Stimulated activated CD8-positive, alpha-beta memory T cell treated with anti-CD3 and anti-CD28 coated beads, Interleukin-7, amount 100 ng/mL, for 1 hour (primary cell): ENCODE measurements at regions not wholly inside any gene's neighbourhood (a gene's known extent, or its start where the extent isn't known, plus 50 kb on each side); places are given as distances from the start of the nearest gene placed in this dataset.
"Not testable (repeated sequence)": the region's sequence is repeated elsewhere in the genome, so short reads cannot be mapped to it uniquely, and the experiment has no call there.

Experiments
- DNase-seq, 2 donors: peaks; one replicate each; pipeline ENCODE4 v3.0.0-alpha.2; 2020; ENCODE audit warnings: low read depth in 2 of 2

DNA sequence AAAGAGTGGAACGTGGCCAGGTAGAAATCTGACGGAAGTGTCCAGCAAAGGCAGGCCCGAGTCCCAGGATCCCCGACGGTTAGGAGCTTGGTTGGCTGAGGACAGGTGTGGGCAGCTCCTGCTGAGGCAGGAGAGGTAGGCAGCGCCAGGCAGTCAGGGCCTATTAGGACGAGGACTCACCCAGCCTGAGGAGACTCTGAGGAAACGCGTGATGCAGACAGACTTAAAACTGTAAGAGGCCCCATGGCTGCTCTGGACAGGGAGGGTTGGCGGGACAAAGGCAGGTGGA, 255.7 kb upstream of the SFSWAP start:
- no peak for DNase-seq

DNA sequence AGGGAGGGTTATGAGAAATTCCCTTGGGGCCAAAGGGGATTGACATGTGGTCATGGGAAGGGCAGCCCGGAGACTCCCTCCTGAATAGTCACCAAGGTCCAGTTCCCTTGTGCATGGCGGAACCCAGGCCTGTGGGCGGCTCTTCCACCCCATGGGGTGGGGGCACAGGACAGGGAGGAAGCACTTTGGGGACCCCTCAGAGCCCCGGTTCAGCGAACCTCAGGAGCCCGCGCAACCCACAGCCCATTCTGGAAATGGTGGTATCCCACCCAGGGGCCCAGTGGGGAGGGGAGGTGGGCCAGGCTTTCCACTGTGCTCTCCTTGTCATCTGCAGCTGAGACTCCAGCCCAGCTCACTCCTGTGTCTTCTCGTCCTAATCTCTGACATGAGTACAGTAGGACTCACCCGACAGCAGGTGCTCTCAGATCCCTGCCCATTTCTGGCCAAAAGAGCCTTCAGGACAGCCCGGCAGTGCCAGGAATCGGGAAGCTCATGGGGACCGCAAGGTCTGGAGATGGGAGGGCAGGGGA, 255.2 kb upstream of the SFSWAP start:
- DNase-seq: no peak

DNA sequence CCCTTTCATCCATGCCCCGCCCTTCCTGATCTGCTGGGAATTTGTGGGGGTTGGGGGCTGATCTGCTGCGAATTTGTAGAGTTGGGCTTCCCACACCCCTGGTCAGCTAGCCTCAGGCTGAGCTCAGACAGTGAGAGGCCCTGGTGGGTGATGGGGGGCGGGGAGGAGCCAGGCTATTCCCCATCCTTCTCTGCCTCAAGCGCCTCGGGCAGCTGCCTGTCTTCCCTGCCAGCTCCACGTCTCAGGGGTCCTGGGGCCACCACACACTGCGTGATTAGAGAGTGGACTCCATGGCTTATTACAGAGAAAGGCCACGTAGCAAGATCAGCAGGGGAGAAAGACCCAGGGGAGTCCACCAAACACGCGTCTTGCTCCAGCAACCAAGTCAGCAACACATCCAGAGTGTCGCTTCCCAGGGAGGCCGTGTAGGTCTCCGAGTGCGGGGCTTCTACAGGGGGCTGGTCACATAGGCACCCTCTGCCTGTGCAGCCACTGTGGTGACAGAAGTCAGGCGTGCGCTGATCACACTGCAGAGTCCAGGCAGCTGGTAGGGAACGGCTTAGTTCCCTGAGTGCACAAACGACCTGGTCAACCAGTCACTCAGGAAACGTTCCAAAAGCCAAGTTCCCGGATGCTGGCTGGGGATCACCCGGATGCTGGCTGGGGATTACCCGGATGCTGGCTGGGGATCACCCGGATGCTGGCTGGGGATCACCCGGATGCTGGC, 254.4 kb upstream of the SFSWAP start:
- DNase-seq: no peak

DNA sequence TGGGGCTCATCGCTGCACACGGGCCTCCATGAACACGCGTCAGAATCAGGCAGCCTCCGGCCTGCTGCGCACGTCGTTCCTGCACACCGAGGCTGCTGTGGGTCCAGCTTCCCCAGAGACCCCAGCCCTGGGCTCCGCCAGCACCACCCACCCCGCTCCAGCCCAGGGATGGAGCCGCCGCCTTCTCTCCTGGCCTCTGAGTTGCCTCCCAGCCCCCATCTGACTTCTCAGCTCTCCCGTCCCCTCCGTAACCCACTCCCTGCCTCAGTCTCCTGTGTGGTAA, 253.9 kb upstream of the SFSWAP start:
- DNase-seq: no peak

DNA sequence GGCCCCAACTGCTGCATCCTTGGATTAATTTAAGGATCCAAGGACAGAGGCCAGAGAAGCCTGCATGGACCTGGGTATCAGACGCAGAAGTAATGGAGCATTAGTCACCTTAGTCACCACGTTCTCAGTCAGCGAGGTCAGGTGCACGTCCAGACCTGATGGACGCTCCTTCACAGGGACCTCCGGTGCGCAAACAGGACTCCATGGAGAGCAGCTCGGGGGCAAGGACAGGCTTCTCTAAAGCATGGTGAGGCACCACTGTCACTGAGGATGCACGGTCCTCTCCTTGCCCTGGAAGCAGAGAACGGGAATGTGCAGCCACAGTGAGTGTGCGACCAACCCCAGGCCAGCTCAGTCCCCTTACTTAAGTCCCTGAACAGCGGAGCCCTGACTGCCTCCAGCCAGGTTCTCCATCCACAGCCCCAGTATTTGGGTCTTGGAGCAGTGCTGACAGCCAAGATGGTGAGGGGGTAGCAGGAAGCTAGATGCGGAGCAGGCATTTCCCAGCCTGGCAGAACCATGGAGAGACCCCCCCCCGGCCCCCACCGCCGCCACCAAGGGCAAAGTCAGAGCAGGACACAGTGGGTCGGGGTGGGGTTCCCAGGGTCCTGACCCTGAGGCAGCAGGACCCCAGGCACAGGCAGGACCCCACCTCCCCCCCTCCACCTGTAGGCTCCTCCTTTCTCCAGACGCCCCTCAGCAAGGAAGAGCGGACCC, 253.4 kb upstream of the SFSWAP start:
- no peak for DNase-seq

DNA sequence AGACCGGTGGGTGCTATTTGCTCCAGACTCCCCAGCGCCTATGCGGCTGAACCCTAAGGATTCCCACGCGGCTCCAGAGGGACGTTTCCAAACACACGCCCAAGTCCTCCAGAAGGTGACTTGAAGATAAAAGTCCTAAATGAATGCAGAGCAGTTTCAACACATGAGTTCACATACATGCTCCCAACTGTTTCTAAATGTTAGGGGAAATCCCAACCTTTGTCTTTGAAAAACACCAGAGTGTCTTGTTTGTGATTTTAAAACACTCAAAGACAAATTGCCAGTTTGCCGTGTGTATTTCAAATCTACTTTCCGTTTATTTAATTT, 252.9 kb upstream of the SFSWAP start:
- DNase-seq: no peak

DNA sequence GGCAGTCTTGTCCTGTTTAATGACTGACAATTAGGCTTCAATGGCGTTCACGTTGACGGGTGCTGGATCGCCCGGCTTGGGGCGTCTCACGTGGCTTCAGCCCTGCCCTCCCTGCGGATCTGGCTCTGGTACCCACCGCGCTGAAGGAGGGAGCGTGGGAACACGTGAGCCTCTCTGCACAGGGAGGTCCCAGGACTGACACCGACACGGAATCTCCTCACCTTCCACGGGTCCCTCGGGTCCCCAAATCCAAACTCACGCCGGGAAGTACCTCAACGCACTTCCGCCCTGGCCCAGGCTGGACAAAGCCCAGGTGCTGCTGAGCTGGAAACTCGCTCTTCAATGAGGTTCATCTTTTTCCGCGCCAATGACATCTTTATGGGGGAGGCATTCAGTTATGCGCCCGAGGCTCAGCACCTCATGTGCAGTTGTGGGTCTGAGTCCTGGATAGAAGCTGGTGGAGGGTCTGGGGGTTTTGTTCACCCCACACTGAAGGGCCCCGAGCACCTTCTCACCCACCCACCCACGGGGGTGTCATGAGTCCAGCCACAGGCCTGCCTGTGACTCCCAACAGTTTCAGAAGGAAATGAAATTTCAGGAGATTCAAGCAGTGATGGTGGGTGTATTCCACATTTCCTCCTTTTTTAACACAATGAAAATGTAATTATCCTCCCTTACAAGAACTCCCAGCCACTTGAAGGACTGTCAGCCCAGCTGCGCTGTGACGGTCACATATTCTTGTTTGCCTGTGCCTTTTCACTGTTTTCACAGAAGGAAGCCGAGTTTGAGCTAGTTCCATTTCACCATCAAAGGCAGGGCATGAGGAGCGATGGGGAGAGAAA, 251.7 kb upstream of the SFSWAP start:
- DNase-seq: no peak

DNA sequence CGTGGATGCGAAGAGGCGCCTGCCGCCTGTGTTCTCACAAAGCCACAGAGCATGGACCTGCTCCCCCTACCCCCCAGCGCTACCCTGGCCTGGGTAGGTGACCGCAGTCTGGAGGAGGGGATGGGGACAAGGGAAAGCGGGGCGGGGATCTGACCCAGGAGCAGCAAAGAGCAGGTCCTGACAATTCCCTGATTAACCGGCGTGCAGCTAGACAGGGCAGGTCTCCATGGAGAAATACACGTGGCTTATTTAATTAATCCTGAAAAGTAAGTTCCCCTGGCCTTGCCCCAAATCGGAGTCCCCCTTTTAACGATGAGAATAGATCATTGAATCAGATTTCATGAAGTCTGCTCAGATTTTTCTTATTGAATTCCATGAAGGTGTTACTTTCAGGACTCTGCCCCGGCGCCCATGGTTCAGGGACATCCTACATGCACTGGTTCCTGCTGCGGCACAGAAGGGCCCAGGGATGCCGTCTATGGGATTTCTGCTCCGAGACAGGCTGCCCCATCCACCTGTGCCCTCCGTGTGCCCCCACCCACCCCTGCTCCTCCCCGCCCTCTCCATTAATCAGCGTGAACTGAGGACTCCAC, 251.0 kb upstream of the SFSWAP start:
- no peak for DNase-seq

DNA sequence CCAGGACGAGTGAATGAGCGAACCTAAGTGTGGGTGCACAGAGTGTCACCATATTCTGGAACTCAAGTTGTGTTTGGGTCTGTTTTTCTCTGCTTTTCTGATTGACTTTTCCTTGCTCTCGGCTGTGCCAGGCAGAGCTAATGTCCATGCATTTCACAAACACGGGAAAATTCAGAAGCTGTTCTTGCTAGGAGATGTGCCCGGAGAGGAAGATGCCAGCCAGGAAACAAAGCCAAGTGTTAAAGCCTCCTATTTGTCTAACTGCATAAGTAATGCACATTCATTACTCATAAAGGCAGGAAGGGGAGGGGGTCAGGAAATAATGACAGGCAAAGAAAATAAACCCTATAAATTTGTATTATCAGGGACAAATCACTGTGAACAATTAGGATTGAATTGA, 250.4 kb upstream of the SFSWAP start:
- DNase-seq: no peak

DNA sequence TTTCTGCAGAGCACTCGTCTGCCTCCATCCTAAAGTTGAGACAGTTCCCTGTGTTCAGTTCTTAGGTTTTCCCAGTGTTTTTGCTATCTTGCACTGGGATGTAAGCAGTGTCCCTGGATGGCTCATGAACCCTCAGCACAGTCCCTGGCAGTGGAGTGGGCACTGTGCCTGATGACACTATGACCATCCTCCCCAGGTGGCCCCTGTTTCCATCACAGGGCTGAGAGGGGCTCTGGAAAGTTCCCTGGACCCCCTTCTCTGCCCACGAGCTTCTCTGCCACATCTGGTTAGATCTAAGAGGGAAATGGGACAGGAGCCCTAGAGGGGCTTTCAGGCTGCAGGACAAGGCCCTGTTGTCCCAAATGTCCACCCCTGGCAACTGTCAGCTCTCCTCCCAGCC, 249.8 kb upstream of the SFSWAP start:
- DNase-seq: no peak

DNA sequence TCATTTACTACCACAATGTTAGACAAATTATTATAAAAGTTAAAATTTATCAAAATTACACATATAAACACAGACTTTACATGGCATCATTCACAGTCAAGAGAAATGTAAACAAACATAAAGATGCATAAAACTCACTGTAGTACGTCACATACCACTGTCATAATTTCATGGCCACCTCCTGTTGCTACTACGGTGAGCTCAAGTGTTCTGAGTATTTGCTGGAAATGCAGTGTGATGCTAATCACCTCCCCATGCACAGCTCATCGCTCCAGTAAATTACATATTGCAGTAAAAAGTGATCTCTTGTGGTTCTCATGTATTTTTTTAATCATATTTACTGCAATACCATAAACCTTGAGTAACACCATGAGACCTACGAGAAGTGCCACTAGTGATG, 247.7 kb upstream of the SFSWAP start:
- no peak for DNase-seq

DNA sequence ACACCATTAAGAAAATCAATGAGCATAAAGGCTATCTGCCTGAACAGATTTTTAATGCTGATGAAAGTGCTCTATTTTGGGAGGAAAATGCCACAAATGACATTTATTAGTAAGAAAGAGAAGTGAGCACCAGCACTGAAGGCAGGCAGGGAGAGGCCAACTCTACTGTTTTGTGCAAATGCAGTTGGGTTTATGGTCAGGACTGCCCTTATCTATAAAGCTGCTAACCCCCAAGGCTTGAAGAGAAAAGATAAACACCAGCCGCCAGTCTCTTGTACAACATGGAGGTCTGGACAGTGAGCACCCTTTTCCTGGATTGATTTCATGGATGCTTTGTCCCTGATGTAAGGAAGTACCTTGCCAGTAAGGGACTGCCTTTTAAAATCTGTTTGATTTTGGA, 246.8 kb upstream of the SFSWAP start:
- DNase-seq: no peak

DNA sequence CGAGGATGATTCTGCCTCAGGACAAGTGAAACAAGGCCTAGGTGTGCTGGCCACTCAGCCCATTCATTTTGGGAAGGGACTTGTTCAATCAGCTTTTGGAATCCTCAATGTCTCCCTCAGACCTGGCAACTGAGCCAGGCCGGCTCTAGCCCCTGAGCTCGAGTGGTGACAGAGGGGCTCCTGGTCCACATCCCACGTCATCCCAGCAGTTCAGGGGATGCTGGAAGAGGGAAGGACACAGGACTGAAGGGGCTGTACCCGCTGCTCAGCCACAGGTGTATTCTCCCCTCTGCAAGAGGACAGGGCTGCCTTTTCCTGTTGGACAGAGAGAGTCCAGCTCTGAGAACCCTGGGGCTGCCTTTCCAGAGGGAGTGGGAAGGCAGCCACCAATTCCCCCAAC, 244.6 kb upstream of the SFSWAP start:
- DNase-seq: no peak

DNA sequence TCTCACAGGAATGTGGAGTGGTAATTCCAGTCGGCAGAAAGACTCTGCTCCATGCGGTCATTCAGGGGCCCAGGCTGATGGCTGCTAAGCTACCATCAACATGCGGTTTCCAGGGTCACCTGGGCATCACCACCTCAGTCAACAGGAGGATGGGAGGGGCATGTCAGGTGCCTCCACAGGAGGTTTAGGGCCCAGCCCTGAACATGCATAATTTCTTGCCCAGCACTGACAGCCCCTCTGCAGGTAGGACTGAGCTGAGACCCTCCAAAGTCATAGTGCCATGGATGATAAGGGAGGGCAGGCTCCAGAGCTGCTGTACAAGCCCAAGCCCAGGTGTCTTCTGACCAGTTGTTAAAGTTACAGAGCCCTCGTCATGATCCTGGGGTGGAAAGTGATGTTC, 244.0 kb upstream of the SFSWAP start:
- no peak for DNase-seq

DNA sequence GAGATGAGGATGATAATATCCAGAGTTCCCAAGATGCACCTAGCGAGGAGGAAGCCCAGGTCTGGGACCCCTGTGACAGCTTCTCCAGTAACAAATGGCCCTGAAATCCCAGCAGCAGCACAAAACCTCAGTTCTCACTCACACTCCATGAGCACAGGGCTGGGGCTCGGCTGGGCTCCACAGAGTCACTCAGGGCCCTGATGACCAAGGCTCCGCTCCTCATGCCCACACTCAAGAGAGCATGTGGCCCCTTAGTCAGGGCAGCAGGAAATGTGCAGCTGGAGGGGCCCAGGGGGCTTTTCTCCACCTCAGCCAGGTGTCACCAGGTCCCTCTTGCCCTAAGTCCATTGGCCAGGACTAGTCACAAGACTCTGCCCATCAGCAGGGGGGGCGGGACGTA, 242.7 kb upstream of the SFSWAP start:
- DNase-seq: no peak

DNA sequence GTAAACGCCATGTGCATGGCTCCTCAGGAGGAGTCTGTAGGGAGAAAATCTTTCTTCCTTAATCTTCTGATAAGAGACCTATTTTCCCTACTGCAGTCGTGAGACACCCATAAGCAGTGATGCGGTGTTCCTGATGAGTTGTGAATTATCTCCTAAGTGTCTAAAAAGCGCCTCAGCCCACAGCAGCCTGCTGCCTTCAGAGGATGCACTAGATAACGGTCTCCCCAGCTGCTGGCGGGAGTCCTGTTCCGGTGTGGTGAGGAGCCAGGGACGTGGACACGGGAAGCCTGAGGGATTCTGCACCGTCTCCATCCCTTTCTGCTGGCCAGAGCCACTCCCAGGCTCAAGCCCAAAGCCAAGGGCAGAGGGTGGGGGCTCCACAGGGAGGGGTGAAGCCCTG, 240.9 kb upstream of the SFSWAP start:
- not testable (repeated sequence) for DNase-seq

DNA sequence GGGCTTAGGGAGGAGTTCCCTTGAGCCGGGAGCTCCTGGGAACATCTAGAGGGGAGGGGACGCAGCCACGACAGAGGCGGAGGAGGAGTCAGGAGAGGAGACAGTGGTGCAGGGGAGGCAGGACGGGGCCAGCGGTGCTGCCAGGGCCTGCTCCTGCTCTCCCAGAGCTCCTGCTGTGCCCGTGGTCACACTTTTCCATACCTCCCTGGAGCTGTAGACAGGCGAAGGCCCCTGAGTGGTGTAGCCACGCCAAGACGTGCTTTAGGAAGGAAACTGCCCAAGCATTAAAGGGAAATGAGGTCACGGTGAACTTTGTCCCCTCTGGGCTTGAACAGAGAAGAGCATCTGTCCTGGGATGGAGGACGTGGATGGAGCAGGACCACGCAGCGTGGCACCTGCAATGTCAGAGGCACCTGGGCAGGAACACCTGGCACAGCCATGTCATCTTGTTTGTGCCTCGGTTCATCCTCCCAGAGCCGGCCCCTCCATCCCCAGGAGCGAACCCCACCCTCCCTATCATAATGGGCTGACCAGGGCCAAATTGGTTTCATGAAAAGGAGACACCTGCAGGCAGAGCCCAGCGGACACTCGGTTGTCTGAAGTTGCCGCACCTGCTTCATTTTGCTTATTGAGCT, 239.5 kb upstream of the SFSWAP start:
- no peak for DNase-seq

DNA sequence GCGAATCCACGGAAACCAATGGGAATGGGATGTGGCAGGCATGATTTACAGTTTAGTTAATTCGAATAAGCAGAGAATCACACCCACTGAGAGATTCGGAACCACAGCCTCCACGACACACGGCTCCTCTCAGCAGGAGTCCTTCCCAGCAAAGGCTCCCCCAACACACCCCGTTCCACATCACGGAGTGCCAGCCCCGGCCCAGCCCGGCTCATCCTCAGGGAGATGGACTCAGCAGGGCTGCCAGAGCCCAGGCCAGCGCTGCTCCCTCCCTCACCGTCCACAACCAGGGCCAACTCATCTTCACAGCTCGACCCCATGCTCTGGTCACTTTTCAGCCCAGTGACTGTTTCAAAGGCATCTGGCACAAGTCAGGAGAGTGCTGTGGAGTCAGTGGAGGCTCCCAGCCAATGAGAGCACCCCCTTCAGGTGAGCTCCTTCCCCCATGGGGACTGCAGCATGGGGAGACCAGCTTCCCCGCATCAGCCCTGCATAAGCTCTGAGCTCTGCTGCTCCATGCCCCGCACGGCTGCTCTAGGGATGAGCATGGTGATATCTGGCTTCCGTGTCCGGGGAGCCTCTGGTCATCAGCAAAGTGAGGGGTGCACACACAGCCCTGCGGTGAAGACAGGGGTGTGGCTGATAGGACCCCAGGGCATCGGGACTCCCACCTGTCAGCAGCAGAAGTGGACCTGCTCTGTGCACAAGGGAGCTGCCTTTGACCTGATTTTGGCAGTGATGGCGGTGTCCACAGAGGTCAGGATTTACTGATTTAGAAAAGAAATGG, 238.8 kb upstream of the SFSWAP start:
- no peak for DNase-seq

DNA sequence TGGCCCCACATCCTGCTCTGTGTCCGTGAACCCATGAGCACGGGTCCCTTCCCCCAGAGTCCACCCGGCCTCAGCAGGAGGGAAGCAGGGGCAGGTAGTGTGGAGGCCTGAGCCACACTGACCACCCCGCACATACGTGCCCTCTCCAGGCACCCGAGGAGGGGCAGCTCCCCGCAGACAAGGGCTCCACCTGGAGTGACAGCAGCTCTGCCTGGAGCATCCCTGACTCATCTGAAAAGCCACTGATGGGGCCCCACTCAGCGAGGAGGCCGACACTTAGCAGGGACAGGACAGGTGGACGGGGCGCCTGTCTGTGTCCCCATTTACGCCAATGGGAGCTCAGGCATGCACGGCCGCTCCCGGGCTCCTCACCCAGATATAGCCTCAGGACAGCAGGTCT, 237.6 kb upstream of the SFSWAP start:
- DNase-seq: no peak

DNA sequence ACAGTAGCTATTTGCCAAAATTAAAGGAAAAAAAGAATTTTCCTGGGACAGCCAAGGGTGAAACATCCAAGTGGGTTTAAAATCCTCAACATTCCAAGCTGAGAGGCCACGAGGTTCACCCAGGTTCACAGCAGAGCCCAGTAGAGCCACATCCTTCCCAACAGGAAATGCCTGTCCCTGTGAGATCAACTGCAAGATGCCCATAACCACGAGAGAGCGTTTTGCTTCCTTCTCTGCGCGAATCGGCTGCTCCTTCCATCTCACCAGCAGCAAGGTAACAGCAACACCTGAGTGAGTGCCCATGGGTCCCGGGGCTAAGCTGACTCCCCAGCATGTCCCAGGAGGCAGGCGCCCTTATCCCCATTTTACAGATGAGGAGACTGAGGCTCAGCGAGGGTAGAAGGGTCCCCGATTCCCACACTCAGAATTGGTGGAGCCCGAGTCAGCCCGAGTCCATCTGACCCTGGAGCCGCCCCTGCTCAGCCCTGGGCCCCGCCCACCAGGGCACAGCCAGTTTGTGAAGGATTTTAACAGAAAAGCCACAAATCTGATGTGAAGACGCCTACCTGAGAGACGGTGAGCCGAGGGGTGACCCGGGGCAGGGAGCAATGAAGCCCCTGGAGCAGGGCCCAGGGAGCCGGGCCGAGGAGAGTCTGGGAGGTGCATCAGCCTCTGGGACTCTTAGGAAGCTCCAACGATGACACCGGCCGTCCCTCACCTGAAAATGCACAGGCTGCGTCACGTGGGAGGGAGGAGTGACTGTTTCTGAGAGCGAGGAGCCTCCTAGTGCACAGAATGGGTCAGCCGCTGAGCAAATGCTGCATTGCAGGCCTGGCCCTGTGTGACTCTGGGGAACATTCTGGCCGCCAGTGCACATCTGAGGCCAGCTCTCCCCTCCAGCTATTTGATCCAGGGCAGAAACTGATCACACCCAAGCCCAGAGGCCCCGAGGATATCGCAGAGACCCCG, 236.9 kb upstream of the SFSWAP start:
- no peak for DNase-seq
